Right atrium auricular region (tissue), 2 donors: ENCODE measurements at regions not wholly inside any gene's neighbourhood (a gene's known extent, or its start where the extent isn't known, plus 50 kb on each side); places are given as distances from the start of the nearest gene placed in this dataset.

Source experiments
- DNase-seq: peaks from one replicate; pipeline ENCODE4 v3.0.0-alpha.2; 2019; ENCODE audit warnings: low spot score
- H3K27ac ChIP-seq, 2 donors: fragments of 200-600 bp; sonication (generic); 1 replicate in 1 of 2; 2 replicates in 1 of 2; pipeline ENCODE4 v1.5.1; 2016 to 2019
- H3K27me3 ChIP-seq, 2 donors: fragments of 200-600 bp; sonication (generic); one replicate each; pipeline versions ENCODE4 v1.5.1 to v1.6.0; 2017 to 2019
- H3K36me3 ChIP-seq: fragments of 200-600 bp; sonication (generic); one replicate; pipeline ENCODE4 v1.5.1; 2016
- H3K4me1 ChIP-seq, 2 donors: fragments of 200-600 bp; sonication (generic); one replicate each; pipeline versions ENCODE4 v1.5.1 to v1.6.0; 2017 to 2019
- H3K4me3 ChIP-seq, 2 donors: fragments of 200-600 bp; sonication (generic); 1 replicate in 1 of 2; 2 replicates in 1 of 2; pipeline ENCODE4 v1.5.1; 2017 to 2019; ENCODE audit warnings: mild to moderate bottlenecking in 1 of 2, moderate library complexity in 1 of 2
- H3K9me3 ChIP-seq, 2 donors: fragments of 200-600 bp; sonication (generic); one replicate each; pipeline ENCODE4 v1.5.1; 2019
- TF ChIP-seq, protein P1 (sequence below), 2 donors: fragments of 200-600 bp; sonication (generic); IDR thresholded peaks; one replicate each; pipeline ENCODE4 v1.5.1; 2019; ENCODE audit warnings: antibody characterized with exemption in 2 of 2

DNA sequence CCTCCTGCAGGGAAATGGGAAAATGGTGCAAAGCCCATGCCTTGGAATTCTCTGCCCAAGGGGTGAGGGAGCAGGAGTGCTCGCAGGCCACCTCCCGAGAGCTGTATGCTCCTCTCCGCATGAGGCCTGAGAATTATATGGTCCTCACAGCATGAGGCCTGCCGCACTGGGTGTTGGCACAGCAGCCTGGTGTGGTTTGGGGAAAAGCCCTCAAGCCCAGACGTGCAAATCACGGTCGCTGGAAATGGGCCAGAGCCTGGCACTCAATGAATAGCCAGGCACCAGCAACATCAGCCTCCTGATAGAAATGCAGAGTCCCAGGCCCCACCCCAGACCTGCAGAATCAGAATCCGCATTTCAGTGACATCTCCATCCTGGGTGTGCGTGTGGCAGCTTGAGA is 156.4 kb upstream of the FOXF1 start:
- no peaks in the 10 kb centered on the region for H3K4me1 ChIP-seq
- H3K9me3 ChIP-seq: peaks cover 0 to 16% of the 10 kb centered on the region in 2 donors
- H3K36me3 ChIP-seq: no peaks in the 10 kb centered on the region
- H3K27ac ChIP-seq: no peak overlapping the region
- no peak overlapping the region for H3K4me3 ChIP-seq
- no peaks in the 10 kb centered on the region for H3K27me3 ChIP-seq
- TF ChIP-seq, protein P1, sequence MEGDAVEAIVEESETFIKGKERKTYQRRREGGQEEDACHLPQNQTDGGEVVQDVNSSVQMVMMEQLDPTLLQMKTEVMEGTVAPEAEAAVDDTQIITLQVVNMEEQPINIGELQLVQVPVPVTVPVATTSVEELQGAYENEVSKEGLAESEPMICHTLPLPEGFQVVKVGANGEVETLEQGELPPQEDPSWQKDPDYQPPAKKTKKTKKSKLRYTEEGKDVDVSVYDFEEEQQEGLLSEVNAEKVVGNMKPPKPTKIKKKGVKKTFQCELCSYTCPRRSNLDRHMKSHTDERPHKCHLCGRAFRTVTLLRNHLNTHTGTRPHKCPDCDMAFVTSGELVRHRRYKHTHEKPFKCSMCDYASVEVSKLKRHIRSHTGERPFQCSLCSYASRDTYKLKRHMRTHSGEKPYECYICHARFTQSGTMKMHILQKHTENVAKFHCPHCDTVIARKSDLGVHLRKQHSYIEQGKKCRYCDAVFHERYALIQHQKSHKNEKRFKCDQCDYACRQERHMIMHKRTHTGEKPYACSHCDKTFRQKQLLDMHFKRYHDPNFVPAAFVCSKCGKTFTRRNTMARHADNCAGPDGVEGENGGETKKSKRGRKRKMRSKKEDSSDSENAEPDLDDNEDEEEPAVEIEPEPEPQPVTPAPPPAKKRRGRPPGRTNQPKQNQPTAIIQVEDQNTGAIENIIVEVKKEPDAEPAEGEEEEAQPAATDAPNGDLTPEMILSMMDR (IDR thresholded peaks at IDR 0.05): no peak
- no peak for DNase-seq

DNA sequence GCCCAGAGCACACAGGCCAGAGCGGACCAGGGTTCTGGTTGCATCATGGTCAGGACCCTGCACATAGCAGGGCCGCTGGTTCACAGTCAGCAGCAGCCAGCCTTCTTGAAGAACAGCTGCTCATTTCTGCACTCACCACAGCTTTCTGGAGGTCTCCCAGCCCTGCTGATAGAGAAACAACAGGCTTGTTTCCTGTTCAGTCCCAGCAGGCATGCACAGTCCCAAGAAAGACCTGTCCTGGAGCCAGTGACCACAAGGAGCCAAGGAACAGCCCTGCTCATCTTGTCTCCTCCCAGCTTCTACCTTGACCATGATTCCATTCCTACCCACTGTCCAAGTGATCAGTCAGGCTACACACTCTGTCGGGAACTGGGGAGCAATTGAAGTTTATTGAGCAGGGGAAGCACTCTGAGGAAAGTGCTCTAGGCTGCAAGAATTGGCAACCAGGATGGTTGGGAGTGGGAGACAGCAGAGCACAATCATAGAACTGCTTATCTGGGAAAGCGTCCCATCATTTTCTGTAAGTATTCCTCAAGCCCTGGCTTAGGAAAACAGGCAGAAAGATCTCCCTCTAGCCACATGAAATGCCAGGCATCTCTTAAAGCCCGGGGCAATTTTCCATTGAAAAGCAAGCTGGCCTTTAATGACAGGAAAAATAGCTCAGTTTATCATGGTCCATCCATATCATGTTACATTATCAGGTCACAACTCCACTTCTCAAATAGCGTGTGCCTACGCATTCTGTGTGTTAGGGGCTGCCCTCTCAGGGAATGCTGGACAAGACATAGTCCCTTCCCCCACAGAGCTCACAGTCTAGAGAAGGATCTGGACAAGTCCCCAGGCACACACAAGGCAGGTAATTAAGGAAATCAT is 155.4 kb upstream of the FOXF1 start:
- TF ChIP-seq, protein P1 (IDR thresholded peaks at IDR 0.05): no peak
- DNase-seq: no peak

DNA sequence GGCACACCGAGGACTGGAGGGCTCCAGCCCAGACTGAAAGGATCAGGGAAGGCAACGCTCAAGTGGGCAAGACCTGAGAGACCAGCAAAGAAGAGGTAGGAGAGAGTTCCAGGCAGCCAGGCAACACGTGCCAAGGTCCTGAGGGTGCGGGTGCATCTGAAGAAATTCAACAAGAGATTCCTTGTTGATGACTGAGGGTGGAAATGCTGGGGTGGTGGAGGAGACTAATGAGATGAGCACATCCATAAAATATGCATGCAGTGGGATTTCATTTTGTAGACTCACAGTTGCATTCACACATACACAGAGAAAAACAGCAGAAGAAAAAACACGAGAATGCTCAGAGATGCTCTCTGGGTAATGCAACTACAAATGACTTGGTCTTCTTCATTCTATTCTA is 154.8 kb upstream of the FOXF1 start:
- H3K36me3 ChIP-seq: no peaks in the 10 kb centered on the region
- H3K4me3 ChIP-seq: no peak overlapping the region
- DNase-seq: no peak
- H3K9me3 ChIP-seq: peaks cover 0 to 16% of the 10 kb centered on the region in 2 donors
- no peaks in the 10 kb centered on the region for H3K27me3 ChIP-seq
- no peak overlapping the region for H3K27ac ChIP-seq
- TF ChIP-seq, protein P1 (IDR thresholded peaks at IDR 0.05): no peak
- no peaks in the 10 kb centered on the region for H3K4me1 ChIP-seq

More for the DNA sequence above, 155.4 kb upstream of the FOXF1 start:
- Histone ChIP-seq H3K27ac (no peak overlapping the region), H3K4me1 (no peaks in the 10 kb centered on the region), H3K36me3 (no peaks in the 10 kb centered on the region), H3K9me3 (peaks cover 0 to 16% of the 10 kb centered on the region in 2 donors), H3K4me3 (no peak overlapping the region), H3K27me3 (no peaks in the 10 kb centered on the region)

DNA sequence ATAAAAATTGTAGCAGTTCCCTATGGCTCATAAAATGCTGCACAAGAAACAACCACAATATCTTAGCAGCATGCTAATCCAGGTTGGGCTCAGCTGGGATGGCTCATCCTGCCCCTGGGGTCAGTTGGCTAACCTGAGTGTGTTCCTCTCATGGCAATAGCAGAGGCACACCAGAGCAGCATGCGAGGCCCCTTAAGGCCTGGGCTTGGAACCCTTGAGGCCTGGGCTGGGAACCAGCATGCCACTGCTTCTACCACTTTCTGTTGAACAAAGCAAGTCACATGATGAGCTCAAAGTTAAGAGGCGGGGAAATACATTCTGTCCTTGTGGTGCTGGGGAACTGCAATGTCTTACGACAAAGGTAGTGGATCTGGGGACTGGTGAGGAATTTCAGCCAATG is 154.4 kb upstream of the FOXF1 start:
- no peaks in the 10 kb centered on the region for H3K36me3 ChIP-seq
- H3K27me3 ChIP-seq: no peaks in the 10 kb centered on the region
- peaks cover 0 to 16% of the 10 kb centered on the region in 2 donors for H3K9me3 ChIP-seq
- H3K4me1 ChIP-seq: no peaks in the 10 kb centered on the region
- DNase-seq: no peak
- TF ChIP-seq, protein P1 (IDR thresholded peaks at IDR 0.05): no peak
- no peak overlapping the region for H3K4me3 ChIP-seq
- no peak overlapping the region for H3K27ac ChIP-seq

DNA sequence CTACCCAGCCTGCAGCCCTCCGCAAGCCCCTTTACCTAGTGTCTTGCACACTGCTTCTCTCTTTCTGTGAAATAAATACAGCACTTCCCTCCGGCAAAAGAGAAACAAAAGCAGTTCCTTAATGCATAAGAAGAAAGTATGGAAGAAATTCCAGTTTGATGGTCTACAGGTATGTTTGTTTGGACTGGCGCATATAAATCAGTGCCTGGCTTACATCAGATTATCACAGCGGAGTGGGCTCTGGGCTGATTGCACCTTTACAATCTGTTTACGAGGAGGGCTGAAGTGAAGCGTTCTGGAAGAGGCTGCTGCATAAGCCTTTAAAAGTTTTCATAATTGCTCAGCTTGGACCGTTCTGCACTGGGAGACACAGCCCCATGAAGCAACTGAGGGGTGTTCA is 153.5 kb upstream of the FOXF1 start:
- Histone ChIP-seq H3K27me3 (no peaks in the 10 kb centered on the region), H3K36me3 (no peaks in the 10 kb centered on the region), H3K4me3 (no peak overlapping the region), H3K27ac (no peak overlapping the region), H3K9me3 (peaks cover 0 to 16% of the 10 kb centered on the region in 2 donors), H3K4me1 (no peaks in the 10 kb centered on the region)
- DNase-seq: no peak
- TF ChIP-seq, protein P1 (IDR thresholded peaks at IDR 0.05): no peak
